ENCODE measurements at regions not wholly inside any gene's neighbourhood (a gene's known extent, or its start where the extent isn't known, plus 50 kb on each side); places are given as distances from the start of the nearest gene placed in this dataset.

GRCh38 chr3:30341079-30341478 is 265.3 kb upstream of the TGFBR2 start:
- no peak for DNase-seq

- DNase-seq: no peak
Observed at GRCh38 chr3:30341851-30342250, 264.6 kb upstream of the TGFBR2 start.

- no peak for DNase-seq
Observed at GRCh38 chr3:30342318-30343060, 263.9 kb upstream of the TGFBR2 start.

GRCh38 chr3:30343067-30343831 is 263.2 kb upstream of the TGFBR2 start:
- DNase-seq: no peak

GRCh38 chr3:30343861-30344260 is 262.5 kb upstream of the TGFBR2 start:
- DNase-seq: no peak

- no peak for DNase-seq
Observed at GRCh38 chr3:30344288-30344687, 262.1 kb upstream of the TGFBR2 start.

- DNase-seq: no peak
Observed at GRCh38 chr3:30346933-30347320, 259.5 kb upstream of the TGFBR2 start.

- peak; percentile 20 to 62 (median 47) for DNase-seq
Observed at GRCh38 chr3:30347679-30348216, 258.7 kb upstream of the TGFBR2 start.

- DNase-seq: no peak
Observed at GRCh38 chr3:30349507-30349906, 256.9 kb upstream of the TGFBR2 start.

- DNase-seq: no peak
Observed at GRCh38 chr3:30350011-30350410, 256.4 kb upstream of the TGFBR2 start.

- no peak for DNase-seq
Observed at GRCh38 chr3:30350901-30351300, 255.5 kb upstream of the TGFBR2 start.

- DNase-seq: no peak
Observed at GRCh38 chr3:30352410-30353318, 253.7 kb upstream of the TGFBR2 start.

GRCh38 chr3:30353711-30354467 is 252.5 kb upstream of the TGFBR2 start:
- DNase-seq: no peak

GRCh38 chr3:30354513-30354912 is 251.9 kb upstream of the TGFBR2 start:
- DNase-seq: no peak

- DNase-seq: no peak
Observed at GRCh38 chr3:30354972-30355371, 251.4 kb upstream of the TGFBR2 start.

GRCh38 chr3:30355622-30356021 is 250.8 kb upstream of the TGFBR2 start:
- DNase-seq: peak; percentile 19 to 39 (median 28)

GRCh38 chr3:30356866-30357753 is 249.3 kb upstream of the TGFBR2 start:
- DNase-seq: no peak

GRCh38 chr3:30357897-30358296 is 248.5 kb upstream of the TGFBR2 start:
- DNase-seq: no peak

- DNase-seq: no peak
Observed at GRCh38 chr3:30358871-30359270, 247.5 kb upstream of the TGFBR2 start.

- DNase-seq: peak in 2 of 3 donors; percentile 31 to 49
Observed at GRCh38 chr3:30368978-30369377, 237.4 kb upstream of the TGFBR2 start.

GRCh38 chr3:30370681-30371271 is 235.6 kb upstream of the TGFBR2 start:
- no peak for DNase-seq
